ENCODE measurements at regions not wholly inside any gene's neighbourhood (a gene's known extent, or its start where the extent isn't known, plus 50 kb on each side); places are given as distances from the start of the nearest gene placed in this dataset.

DNA sequence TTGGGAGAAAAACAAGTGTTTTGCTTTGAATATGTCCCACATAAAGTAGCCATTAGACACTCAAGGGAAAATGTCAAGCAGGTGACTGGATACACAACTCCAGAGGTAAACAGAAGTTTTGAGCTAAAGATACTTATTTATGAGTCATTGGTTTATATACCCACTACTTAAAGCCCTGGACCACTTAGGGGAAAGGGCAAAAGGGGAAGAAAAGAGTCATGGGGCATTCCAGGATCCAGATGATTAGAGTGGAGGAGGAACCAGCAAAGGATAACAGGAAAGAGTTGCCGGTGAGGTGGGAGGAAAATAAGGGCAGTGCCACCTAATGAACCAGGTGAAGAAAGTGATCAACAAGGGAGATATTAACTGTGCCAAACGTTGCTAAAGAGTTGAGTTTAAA, 254.2 kb upstream of the NR4A3 start:
- Histone ChIP-seq H3K27me3 (no peaks in the 10 kb centered on the region), H3K4me1 (no peaks in the 10 kb centered on the region)
- TF ChIP-seq CTCF (IDR thresholded peaks at IDR 0.05) = no peak
- TF ChIP-seq POLR2A (IDR thresholded peaks at IDR 0.05) = no peak

DNA sequence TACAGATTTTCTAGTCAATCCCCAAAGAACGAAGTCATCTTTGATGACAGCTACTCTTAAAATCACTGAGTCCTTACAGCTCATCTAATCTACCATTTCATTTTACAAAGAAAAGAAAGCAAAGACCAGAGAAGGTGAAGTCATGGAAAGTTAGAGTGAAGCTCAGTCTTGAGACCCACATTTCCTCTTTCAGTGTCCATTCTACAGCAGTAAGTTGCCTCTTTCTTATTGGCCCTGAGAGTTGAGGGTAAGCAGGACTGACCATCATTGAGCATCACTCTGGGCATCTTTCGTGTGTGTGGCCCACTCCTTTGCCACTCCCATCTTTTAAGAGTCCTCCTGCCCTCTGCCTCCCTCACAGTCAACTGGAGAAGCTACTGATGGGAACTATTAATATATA, 251.8 kb upstream of the NR4A3 start:
- no peaks in the 10 kb centered on the region for H3K4me1 ChIP-seq
- H3K4me3 ChIP-seq = no peak overlapping the region
- no peaks in the 10 kb centered on the region for H3K27me3 ChIP-seq
- H3K36me3 ChIP-seq = no peaks in the 10 kb centered on the region
- DNase-seq = no peak
- H3K9me3 ChIP-seq = no peaks in the 10 kb centered on the region
- no peak overlapping the region for H3K27ac ChIP-seq
- TF ChIP-seq POLR2A (IDR thresholded peaks at IDR 0.05) (no peak), CTCF (IDR thresholded peaks at IDR 0.05) (no peak)

More for the DNA sequence above, 254.2 kb upstream of the NR4A3 start:
- H3K4me3 ChIP-seq = no peak overlapping the region
- H3K36me3 ChIP-seq = no peaks in the 10 kb centered on the region
- no peak overlapping the region for H3K27ac ChIP-seq
- no peak for DNase-seq
- H3K9me3 ChIP-seq = no peaks in the 10 kb centered on the region

- no peaks in the 10 kb centered on the region for H3K36me3 ChIP-seq
- no peak overlapping the region for H3K4me3 ChIP-seq
- H3K9me3 ChIP-seq = no peaks in the 10 kb centered on the region
- peak overlapping the region in 1 of 4 donors; percentile 17 for H3K27ac ChIP-seq
- H3K27me3 ChIP-seq = no peaks in the 10 kb centered on the region
- DNase-seq = no peak
- H3K4me1 ChIP-seq = no peaks in the 10 kb centered on the region
- no peak for TF ChIP-seq CTCF (IDR thresholded peaks at IDR 0.05)
- no peak for TF ChIP-seq POLR2A (IDR thresholded peaks at IDR 0.05)
These were observed 249.1 kb upstream of the NR4A3 start for GRCh38 chr9:99572567-99572966.

DNA sequence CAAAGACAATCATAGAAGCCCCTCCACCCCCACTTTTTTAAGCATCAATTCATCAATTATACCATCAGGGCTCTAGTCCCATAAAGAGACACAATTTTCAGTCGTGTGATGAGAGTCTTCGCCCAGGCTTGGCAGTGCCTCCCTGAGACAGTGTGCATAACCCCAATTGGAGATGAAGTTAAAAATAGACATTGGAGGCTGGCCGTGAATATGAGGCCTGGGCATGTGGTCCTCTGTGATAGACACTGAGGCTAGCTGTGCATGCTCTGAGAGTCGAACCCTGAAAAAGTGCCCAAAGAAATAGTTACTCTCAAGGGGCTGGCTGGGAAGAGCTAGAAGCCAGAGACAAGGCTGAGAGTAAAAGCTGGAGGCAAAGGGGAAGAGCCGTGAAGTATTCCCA, 248.6 kb upstream of the NR4A3 start:
- TF ChIP-seq POLR2A (IDR thresholded peaks at IDR 0.05) (no peak), CTCF (IDR thresholded peaks at IDR 0.05) (no peak)
- DNase-seq = no peak
- H3K4me1 ChIP-seq = no peaks in the 10 kb centered on the region
- no peaks in the 10 kb centered on the region for H3K36me3 ChIP-seq
- no peak overlapping the region for H3K4me3 ChIP-seq
- no peaks in the 10 kb centered on the region for H3K27me3 ChIP-seq
- peak overlapping the region in 1 of 4 donors; percentile 17 for H3K27ac ChIP-seq
- H3K9me3 ChIP-seq = no peaks in the 10 kb centered on the region

- TF ChIP-seq CTCF (IDR thresholded peaks at IDR 0.05) (no peak), POLR2A (IDR thresholded peaks at IDR 0.05) (no peak)
- H3K36me3 ChIP-seq = no peaks in the 10 kb centered on the region
- H3K4me3 ChIP-seq = no peak overlapping the region
- no peak for DNase-seq
- no peaks in the 10 kb centered on the region for H3K27me3 ChIP-seq
- H3K9me3 ChIP-seq = no peaks in the 10 kb centered on the region
- H3K4me1 ChIP-seq = no peaks in the 10 kb centered on the region
- H3K27ac ChIP-seq = no peak overlapping the region
These were observed 247.8 kb upstream of the NR4A3 start for GRCh38 chr9:99573886-99574285.

GRCh38 chr9:99576002-99576401, 245.7 kb upstream of the NR4A3 start:
- TF ChIP-seq POLR2A (IDR thresholded peaks at IDR 0.05) = no peak
- no peak for TF ChIP-seq CTCF (IDR thresholded peaks at IDR 0.05)
- H3K4me3 ChIP-seq = no peak overlapping the region
- no peak overlapping the region for H3K27ac ChIP-seq
- H3K27me3 ChIP-seq = no peaks in the 10 kb centered on the region
- DNase-seq = no peak
- no peaks in the 10 kb centered on the region for H3K4me1 ChIP-seq
- no peaks in the 10 kb centered on the region for H3K36me3 ChIP-seq
- no peaks in the 10 kb centered on the region for H3K9me3 ChIP-seq
